ENCODE measurements at regions not wholly inside any gene's neighbourhood (a gene's known extent, or its start where the extent isn't known, plus 50 kb on each side); places are given as distances from the start of the nearest gene placed in this dataset.

DNA sequence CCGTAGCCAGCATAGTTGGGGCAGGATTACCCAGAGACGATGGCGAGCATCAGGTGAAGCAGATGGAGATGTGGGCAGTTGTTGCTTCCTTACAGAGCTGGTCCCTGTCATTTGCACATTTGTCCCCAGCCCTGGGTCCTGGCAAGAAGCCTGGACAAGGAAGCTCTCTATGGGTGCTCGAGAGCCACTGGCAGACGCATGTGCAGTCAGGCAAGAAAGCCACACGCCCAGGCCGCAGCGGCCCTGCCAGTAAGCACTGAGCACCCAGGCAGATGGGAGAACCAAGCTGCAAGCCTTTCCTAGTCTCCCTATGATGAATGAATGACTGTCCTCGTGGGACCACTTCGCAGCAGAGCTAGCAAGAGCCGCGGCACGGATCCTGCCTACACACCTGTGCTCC, 182.8 kb downstream of the FOXO1 start:
- DNase-seq: no peak
- H3K4me1 Mint-ChIP-seq: peaks cover 46% of the 10 kb centered on the region
- no peak overlapping the region for H3K27ac Mint-ChIP-seq
- no peaks in the 10 kb centered on the region for H3K27me3 Mint-ChIP-seq
- intact Hi-C loops (cut with micrococcal nuclease): no loop called here
- peak overlapping the region; percentile 45 for H3K4me3 Mint-ChIP-seq
- peaks cover 18% of the 10 kb centered on the region for H3K9me3 Mint-ChIP-seq
- H3K36me3 Mint-ChIP-seq (ENCODE audit: low read depth): no peaks in the 10 kb centered on the region

DNA sequence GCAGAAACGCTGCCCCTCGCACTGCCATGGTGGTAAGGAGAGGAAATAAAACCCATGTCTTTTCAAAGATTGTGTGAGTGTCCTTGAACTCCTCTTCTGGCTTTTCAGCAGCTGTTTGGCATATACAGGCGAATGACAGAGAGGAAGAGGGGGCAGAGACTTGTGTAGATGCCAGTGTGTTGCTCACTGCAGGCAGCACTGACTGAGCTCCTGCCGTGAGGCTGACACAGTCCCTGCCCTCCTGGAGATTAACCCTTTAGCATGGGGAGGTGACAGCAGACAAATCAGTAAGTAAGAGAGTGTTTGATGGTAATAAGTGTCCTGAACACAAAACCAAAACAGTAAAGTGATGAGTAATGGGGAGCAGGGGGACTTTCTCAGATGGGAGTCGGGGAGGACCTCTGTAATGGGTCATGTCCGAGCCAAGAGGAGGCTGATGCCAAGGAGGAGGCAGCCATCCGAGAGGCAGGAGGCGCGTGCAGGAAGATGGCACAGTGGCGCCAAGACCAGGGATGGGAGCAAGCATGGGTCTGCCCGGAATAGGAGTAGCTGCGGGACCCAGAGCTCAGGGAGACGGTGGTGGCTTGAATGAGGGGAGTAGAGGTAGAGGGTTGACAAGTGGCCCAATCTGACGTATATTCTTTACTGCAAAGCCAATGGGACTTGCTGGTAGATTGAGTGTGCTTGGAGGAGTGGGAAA, 182.2 kb downstream of the FOXO1 start:
- DNase-seq: no peak
- intact Hi-C loops (cut with micrococcal nuclease): loop anchor here (2.0 kb wide), 2 partner anchors 45 to 457 kb away; no protein-coding TSS in a partner anchor
- H3K4me3 Mint-ChIP-seq: peak overlapping the region; percentile 45
- peak overlapping the region; percentile 81 for H3K27ac Mint-ChIP-seq
- H3K36me3 Mint-ChIP-seq (ENCODE audit: low read depth): no peaks in the 10 kb centered on the region
- no peaks in the 10 kb centered on the region for H3K27me3 Mint-ChIP-seq
- peaks cover 18% of the 10 kb centered on the region for H3K9me3 Mint-ChIP-seq
- peaks cover 48% of the 10 kb centered on the region for H3K4me1 Mint-ChIP-seq

DNA sequence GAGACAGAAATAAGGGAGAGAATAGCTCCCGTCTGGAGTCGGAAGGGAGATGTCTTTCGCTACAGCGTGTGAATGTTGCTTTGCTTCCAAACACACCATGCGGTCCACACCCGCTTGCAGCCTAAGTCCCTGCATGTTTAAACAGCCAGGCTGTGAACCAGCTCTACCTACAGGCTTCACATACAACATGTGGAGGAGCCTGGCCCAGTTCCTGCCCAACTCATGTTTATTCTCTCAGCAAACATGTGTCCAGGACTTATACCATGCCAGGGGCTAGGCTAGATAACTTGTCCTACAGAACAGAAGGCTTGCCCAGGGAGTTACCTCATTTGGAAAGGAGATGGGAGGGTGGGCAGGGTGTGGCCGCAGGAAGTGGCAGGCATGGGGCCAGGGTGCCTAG, 181.5 kb downstream of the FOXO1 start:
- no peaks in the 10 kb centered on the region for H3K36me3 Mint-ChIP-seq (ENCODE audit: low read depth)
- intact Hi-C loops (cut with micrococcal nuclease): loop anchor here (1.0 to 2.0 kb wide), 4 partner anchors 33 to 458 kb away; no protein-coding TSS in a partner anchor
- peak; percentile 63 for DNase-seq
- H3K27me3 Mint-ChIP-seq: no peaks in the 10 kb centered on the region
- peaks cover 18% of the 10 kb centered on the region for H3K9me3 Mint-ChIP-seq
- peak overlapping the region; percentile 81 for H3K27ac Mint-ChIP-seq
- peaks cover 56% of the 10 kb centered on the region for H3K4me1 Mint-ChIP-seq
- peak overlapping the region; percentile 45 for H3K4me3 Mint-ChIP-seq

DNA sequence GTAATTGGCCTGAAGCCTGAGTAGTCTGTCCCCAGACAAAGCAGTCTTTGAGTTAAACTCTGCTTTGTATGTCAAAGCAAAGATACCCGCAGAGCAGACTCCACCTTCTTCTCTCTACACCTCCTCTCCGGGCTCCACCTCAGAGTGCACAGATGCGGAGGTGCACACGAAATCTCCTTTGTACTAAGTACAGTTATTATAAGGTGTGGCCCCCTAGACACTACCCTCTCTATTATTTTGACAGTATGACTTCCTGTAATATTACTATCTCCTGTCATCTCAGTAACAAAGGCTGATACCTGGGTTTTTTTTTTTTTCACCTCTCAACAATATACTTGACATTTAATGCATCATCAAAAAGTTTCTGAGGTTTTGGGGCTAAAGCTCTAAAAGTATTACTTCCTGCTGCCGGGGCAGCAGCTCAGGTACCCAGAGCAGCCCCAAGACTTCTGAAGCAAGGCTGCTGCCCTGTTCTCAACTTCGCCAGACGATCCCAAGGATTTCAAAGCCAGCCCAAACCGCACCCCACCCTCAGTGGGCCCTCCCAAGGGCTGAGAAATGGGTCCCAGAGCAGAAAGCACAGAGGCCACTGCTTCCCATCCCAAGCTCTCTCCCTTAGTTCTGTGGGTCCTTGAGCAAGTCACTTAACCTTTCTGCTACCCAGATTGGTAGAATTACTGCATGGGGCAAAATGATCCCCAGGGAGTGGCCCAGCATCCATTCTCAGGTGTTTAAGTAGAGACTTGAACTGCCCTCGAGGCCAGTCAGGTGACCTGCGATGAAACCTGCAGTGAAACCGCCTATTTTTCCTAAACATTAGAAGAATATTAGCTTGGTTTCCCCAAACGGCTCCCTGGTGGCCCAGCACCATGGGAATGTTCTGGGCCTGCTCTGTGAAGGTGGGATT, 180.6 kb downstream of the FOXO1 start:
- Mint-ChIP-seq H3K36me3 (ENCODE audit: low read depth) (no peaks in the 10 kb centered on the region), H3K27ac (peak overlapping the region; percentile 90), H3K9me3 (peaks cover 17% of the 10 kb centered on the region), H3K4me3 (peak overlapping the region; percentile 69), H3K4me1 (peaks cover 55% of the 10 kb centered on the region), H3K27me3 (no peaks in the 10 kb centered on the region)
- intact Hi-C loops (cut with micrococcal nuclease): loop anchor here (1.0 to 2.0 kb wide), 5 partner anchors 32 to 459 kb away; no protein-coding TSS in a partner anchor
- DNase-seq: peak; percentile 87

DNA sequence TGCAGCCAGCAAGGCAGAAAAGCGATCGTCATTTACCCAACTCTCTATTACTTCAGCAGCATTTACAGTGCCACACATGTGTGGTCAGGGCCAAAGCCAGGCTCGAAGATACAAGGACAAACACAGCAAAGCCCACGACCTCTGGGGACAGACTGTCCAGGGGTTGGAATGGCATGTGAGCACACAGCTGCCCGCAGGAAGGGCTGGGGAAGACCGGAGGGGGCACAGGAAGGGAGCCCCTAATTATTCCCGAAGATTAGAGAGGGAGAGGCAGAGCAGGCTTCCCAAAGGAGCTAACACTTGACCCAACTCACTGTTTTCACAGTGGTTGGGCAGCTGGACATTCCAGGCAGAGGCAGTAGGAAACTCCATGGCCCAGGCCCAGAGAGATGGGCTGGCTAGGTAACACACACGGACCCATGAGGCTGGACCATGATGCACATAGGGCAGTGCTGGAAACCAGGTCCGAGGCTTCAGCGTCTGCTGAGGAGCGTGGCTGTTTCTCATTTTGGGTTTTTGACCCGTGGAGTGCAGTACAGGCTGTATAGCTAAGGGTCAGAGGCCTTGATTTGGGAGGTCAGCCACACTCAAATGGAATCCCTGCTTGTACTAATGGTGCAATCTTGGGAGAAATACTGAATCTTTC, 179.8 kb downstream of the FOXO1 start:
- intact Hi-C loops (cut with micrococcal nuclease): loop anchor here (2.0 kb wide), 1 partner anchor 176 kb away; no protein-coding TSS in a partner anchor
- Mint-ChIP-seq H3K27me3 (no peaks in the 10 kb centered on the region), H3K27ac (peak overlapping the region; percentile 90), H3K4me3 (peak overlapping the region; percentile 69), H3K36me3 (ENCODE audit: low read depth) (no peaks in the 10 kb centered on the region), H3K4me1 (peaks cover 53% of the 10 kb centered on the region), H3K9me3 (peaks cover 11% of the 10 kb centered on the region)
- DNase-seq: no peak

DNA sequence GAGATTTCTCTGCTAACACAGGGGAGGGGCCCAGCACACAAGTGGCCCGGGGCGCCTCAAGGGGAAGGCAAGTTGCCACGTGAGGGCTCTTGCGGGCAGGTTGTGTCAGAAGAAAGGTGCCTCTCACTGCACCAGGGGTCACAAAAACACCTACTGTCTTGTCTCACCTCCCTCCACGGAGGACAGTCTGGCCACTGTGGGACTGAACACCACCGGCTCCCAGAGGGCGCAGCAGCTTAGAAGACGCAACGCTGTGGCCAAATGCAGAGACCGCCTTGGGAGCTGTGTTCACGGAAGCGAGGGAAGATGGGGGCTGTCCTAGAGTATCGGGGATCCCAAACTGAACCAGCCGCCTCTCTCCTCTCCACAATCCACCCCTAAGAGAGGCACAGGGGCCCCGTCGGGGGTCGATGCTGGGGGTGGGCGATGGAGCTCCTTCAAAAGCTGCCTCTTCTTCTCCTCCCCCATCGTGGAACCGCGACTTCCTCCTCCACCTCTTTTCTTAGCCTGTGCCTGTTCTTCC, 177.5 kb downstream of the FOXO1 start:
- Mint-ChIP-seq H3K36me3 (ENCODE audit: low read depth) (no peaks in the 10 kb centered on the region), H3K4me3 (no peak overlapping the region), H3K27ac (peak overlapping the region; percentile 76), H3K9me3 (peaks cover 6% of the 10 kb centered on the region), H3K4me1 (peaks cover 54% of the 10 kb centered on the region), H3K27me3 (no peaks in the 10 kb centered on the region)
- intact Hi-C loops (cut with micrococcal nuclease): no loop called here
- no peak for DNase-seq

DNA sequence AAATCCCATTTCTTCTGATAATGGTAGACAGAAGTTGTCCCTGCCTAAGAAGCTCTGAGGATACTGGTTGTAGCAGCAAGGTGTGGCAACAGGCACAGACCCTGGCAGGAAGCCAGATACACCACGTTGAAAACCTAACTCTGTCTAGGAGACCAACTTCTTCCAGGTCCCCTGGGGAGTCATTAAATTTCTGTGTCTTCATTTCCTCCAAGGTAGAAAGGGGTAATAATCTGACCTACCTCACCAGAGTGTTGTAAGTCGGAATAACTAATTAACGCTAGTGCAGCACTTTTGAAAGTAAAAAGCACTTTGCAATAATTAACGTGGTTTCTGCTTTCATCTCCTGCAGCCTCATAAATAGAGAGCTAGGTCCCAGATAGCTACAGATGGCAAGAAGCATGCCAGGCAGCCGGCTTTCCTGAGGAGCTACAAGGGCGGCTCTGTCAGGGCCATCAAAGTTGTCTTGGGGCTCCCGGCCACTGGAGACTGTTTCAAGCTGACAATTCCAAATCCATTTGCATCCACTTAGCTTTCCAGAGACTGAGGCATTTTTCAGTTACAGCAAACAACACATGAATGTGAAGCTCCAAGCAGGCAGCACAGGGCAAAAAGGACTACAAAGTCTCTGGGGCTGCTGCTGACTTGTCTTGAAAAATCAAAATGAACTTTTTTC, 176.2 kb downstream of the FOXO1 start:
- Mint-ChIP-seq H3K9me3 (no peaks in the 10 kb centered on the region), H3K4me1 (peaks cover 55% of the 10 kb centered on the region), H3K27me3 (no peaks in the 10 kb centered on the region), H3K27ac (peak overlapping the region; percentile 76), H3K36me3 (ENCODE audit: low read depth) (no peaks in the 10 kb centered on the region), H3K4me3 (peak overlapping the region; percentile 51)
- DNase-seq: peak; percentile 81
- intact Hi-C loops (cut with micrococcal nuclease): no loop called here

DNA sequence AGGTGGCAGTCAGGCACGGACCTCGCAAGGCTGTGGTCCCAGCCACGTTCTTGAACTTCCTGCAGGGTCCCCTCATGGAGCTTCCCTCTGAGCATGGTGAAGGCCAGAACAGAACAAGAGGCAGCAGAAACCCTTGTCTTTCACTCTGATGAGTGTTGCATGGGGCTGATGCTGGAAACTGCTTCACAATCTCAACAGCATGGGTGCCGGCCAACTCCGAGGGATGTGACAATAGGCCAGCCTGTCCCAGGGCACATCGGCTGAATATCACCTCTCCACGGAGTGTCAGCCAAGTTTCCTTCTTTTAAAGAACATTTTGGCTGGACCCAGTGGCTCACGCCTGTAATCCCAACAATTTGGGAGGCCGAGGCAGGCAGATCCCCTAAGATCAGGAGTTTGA, 173.9 kb downstream of the FOXO1 start:
- intact Hi-C loops (cut with micrococcal nuclease): no loop called here
- no peak for DNase-seq
- Mint-ChIP-seq H3K36me3 (ENCODE audit: low read depth) (no peaks in the 10 kb centered on the region), H3K27me3 (no peaks in the 10 kb centered on the region), H3K9me3 (no peaks in the 10 kb centered on the region), H3K27ac (no peak overlapping the region), H3K4me3 (no peak overlapping the region), H3K4me1 (peaks cover 49% of the 10 kb centered on the region)

DNA sequence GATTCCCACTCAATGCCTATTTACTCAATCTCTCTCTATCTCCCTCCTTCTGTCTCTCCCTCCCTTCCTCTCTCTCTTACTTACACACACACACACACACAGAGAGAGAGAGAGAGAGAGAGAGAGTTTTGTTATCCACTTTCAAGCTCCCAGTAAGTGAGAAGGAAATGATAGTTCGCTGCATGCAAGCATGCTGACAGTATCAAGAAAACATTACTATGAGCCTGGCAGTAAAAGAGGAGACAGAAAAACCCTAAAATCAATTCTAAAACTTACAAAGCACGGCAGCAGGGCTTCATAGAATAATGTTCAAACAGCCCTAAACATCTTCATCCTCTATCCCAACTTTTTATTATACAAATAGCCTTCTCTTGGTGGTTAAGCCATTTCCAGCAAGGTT, 171.9 kb downstream of the FOXO1 start:
- Mint-ChIP-seq H3K36me3 (ENCODE audit: low read depth) (no peaks in the 10 kb centered on the region), H3K27me3 (no peaks in the 10 kb centered on the region), H3K9me3 (no peaks in the 10 kb centered on the region), H3K4me1 (peaks cover 52% of the 10 kb centered on the region), H3K4me3 (peak overlapping the region; percentile 60), H3K27ac (peak overlapping the region; percentile 78)
- intact Hi-C loops (cut with micrococcal nuclease): no loop called here
- DNase-seq: peak; percentile 63

DNA sequence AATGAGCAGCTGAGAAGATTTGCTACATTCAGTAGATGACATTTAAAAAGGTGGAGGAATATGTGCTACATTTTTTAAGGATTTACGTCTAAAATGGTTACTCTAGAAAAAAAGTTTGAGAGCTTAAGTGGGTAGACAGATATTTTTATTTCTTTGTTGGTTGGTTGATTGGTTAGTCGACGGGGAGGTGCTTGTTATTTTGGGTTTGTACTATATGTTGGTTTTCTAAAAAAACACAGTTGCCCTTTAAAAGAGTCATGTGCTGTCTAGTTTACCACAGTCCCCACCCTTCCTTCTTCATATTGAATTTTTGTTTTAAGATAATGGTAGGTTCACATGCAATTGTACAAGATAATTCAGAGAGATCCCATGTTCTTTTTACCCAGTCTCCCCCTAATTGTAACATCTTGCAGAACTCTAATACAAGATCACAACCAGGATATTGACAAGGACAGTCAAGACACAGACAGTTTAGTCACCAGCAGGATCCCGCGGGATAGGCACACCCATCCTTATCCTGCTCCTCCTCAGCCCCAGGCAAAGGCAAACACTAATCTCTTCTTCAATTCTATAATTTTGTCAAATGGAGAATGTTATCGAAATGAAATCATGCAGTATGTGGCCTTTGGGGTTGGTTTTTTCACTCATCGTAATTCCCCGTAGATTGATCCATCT, 171.4 kb downstream of the FOXO1 start:
- Mint-ChIP-seq H3K4me3 (peak overlapping the region; percentile 60), H3K9me3 (no peaks in the 10 kb centered on the region), H3K27ac (peak overlapping the region; percentile 78), H3K36me3 (ENCODE audit: low read depth) (no peaks in the 10 kb centered on the region), H3K27me3 (no peaks in the 10 kb centered on the region), H3K4me1 (peaks cover 46% of the 10 kb centered on the region)
- intact Hi-C loops (cut with micrococcal nuclease): no loop called here
- no peak for DNase-seq

DNA sequence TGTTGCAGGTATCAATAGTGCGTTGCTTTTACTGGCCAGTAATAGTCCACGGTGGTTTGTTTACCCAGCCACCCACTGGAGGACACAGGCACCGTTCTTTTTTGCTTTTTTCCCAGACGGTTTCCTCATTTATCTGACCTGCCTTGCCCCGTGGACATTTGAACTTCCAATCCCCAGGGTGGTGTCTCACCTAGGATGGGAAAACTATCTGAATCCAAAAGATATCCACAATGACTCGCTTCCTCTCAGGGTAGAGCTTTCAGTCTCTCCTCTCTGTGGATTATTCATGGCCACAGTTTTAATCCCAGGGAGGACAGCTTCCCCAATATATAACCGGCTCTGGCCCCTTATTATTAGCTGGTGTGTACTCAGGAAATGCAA, 170.8 kb downstream of the FOXO1 start:
- H3K9me3 Mint-ChIP-seq: no peaks in the 10 kb centered on the region
- H3K27me3 Mint-ChIP-seq: no peaks in the 10 kb centered on the region
- H3K36me3 Mint-ChIP-seq (ENCODE audit: low read depth): no peaks in the 10 kb centered on the region
- DNase-seq: no peak
- intact Hi-C loops (cut with micrococcal nuclease): no loop called here
- H3K4me1 Mint-ChIP-seq: peaks cover 42% of the 10 kb centered on the region
- H3K27ac Mint-ChIP-seq: no peak overlapping the region
- no peak overlapping the region for H3K4me3 Mint-ChIP-seq

DNA sequence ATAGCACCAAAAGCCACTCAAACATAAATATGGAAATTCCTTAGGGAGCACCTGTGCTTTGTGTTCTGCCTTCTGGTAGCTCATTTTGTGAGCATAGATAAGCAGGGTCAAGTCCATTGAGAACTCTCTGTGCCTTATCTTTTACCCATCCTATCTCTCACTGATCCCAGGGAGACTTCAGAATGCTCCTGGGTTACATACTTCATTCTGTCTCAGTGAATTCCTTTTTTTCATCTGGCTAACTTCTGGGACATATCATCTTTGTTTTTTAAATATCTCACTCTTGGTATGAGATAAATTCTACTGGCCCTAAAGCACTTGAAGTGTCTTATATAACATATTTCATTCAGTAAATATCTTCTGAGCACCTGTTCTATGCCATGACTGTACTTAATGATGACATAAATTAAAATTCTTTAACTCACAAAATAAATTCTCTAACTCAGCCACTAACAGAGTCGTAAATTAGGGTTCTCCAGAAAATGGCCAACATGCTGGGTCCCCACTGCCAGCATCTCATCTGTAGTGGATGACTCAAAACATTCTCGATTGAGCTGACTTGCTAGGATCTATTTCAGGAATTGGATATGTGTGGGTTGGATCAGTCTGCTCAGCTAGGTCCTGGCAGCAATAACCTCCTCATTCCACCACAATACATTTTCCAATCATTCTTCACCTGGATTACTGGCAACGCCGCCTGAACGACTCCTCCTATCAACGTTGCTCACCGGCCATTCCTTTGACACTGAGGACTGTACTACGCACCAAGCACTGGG, 170.2 kb downstream of the FOXO1 start:
- intact Hi-C loops (cut with micrococcal nuclease): no loop called here
- Mint-ChIP-seq H3K36me3 (ENCODE audit: low read depth) (no peaks in the 10 kb centered on the region), H3K4me3 (no peak overlapping the region), H3K4me1 (peaks cover 42% of the 10 kb centered on the region), H3K27me3 (no peaks in the 10 kb centered on the region), H3K27ac (no peak overlapping the region), H3K9me3 (no peaks in the 10 kb centered on the region)
- DNase-seq: no peak

Measured in activated CD4-positive, alpha-beta T cell treated with anti-CD3 and anti-CD28 coated beads, Interleukin-2, amount 10 ng/mL, durations not matched to agents 24 days and 14 days (primary cell).